Activated T-helper 9 cell treated with anti-CD3 and anti-CD28 coated beads, Interleukin-2, amount 50 U/mL, for 16 hours (primary cell): ENCODE measurements at regions not wholly inside any gene's neighbourhood (a gene's known extent, or its start where the extent isn't known, plus 50 kb on each side); places are given as distances from the start of the nearest gene placed in this dataset.
"Not testable (repeated sequence)": the region's sequence is repeated elsewhere in the genome, so short reads cannot be mapped to it uniquely, and the experiment has no call there.

Experiments used
- DNase-seq: peaks from one replicate; pipeline ENCODE4 v3.0.0-alpha.2; 2020; ENCODE audit warnings: low read depth

- no peak for DNase-seq
Measured at GRCh38 chr9:29394855-29395254, 1821.6 kb upstream of the C9orf72 start.

- DNase-seq = no peak
Measured at GRCh38 chr9:29397148-29397547, 1823.9 kb upstream of the C9orf72 start.

DNA sequence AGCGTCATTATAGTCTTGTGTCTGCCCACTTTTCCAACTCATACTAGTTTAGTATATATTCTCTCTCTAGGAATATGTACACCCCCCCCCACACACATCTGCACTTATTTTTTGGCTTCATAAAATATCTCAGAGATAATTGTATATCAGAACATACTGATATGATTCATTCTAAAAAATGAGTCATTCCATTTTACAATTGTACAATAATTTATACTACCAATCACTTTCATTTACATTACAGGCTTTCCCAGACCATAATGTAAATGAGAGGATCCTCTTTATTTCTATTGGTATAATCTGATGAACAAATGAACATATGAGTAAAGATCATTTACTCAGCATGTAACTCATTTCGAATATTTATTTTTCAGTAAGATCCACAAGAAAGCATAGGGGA, 1842.9 kb upstream of the C9orf72 start:
- DNase-seq = no peak

DNA sequence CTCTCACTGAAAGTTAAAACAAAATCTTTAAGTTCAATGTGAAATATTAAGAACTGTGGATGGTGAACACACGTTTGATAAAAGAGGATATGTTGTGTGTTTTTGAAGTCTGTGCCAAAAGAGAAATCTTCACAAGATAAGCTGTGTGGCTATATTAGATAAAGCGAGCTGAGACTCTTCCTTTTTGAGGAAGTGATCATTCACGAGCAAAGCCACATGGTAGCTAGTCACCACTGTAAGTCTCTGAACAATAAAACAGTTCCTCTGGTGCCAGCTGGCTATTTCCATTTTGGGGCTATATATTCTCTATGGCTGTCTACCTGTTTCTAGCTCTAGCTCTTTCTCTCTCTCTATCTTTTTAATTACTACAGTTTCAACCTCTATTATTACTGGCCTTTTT, 1849.2 kb upstream of the C9orf72 start:
- no peak for DNase-seq

- DNase-seq = no peak
Measured at GRCh38 chr9:29432191-29432590, 1858.9 kb upstream of the C9orf72 start.

- not testable (repeated sequence) for DNase-seq
Measured at GRCh38 chr9:29432656-29433055, 1859.4 kb upstream of the C9orf72 start.

DNA sequence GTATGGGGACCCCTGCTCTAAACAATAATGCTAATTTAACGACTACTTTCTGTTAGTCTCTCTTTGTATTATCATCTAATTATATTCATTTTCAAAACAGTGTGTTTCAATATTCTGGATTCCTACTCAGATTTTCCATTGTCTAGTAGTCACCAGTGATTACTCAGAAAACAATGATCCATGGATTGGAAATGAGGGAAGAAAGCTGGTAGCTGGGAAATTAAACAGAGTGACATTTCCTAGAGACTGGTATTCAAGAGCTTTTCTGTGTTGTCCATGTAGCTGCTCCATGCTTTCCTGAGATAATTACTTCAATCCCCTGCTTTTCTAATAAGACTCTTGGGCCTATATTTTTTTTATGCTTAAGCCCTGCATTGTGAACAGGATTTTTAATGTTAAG, 1862.1 kb upstream of the C9orf72 start:
- no peak for DNase-seq

DNA sequence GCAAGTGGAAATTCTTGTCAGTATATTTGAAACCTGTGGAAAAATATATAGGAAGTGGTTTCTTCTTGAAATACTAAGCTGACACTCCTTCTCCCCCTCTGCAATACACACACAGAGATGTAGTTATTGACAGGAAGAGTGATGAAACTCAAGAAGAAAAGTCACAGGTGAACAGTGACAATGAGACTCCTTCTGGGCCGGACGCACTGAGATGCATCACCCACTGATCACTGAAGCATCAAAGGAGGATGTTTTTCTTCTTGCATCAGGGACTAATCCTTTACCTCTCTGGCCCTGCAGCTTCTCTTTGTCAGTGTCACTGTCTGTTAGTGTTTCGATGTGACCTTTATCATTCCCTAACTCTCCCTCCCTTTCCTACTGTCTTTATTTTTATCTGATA, 1864.2 kb upstream of the C9orf72 start:
- no peak for DNase-seq

DNA sequence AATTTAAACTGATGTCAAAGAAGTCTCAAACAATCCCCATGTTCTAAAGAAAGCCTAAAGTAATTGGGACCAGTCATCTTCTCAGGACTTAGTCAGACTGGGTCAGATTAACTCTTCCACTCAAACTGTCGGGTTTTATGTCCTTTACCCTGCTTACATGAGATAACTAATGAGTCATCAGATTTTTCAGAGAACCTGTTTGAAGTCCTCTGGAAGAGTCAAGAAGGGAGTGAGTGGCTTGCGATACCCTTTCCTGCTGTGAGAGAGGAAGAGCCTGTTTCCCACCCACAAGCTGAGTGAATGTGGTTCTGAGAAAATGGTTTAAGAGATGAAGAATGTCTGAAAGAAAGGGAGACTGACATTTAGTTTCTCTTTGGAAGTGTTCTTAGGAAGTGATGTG, 1866.7 kb upstream of the C9orf72 start:
- DNase-seq = no peak

GRCh38 chr9:29440449-29440848, 1867.2 kb upstream of the C9orf72 start:
- DNase-seq = no peak

DNA sequence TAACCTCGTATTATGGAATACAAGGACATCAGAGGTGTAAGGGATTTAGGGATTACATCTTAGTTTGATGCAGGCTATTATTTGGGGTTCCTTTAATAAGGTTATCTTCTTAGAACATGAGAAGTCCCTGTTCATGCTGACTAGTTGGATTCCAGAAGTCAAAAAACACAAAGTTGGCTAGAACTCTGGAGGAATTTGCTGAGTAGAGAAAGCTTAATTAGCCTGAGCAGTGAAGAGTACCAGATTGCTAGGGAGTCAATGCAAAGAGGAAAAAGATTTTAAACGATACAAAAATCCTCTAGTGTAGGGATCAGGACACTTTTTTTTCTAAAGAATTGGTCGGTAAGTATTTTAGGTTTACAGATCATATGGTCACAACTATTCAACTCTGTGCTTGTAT, 1872.5 kb upstream of the C9orf72 start:
- no peak for DNase-seq

GRCh38 chr9:29449306-29449705, 1876.0 kb upstream of the C9orf72 start:
- DNase-seq = no peak

GRCh38 chr9:29450343-29450875, 1877.1 kb upstream of the C9orf72 start:
- not testable (repeated sequence) for DNase-seq

DNA sequence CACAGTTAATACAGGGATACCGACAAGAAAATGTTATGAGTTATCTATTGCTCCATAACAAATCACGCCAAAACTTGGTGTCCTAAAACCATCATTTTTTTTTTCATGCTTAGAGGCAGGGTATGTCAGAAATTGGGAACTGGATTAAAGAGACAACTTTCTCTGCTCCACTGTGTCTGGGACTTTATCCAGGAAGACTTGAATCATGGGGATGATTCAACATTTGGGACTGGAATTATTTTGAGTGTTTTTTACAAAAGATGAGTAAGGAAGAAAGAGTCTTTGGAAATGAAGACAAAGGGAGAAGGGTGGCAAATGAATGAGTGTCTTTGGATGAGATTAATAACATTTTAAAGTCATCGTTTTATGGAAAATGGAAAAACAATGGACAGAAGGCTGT, 1883.7 kb upstream of the C9orf72 start:
- DNase-seq = no peak

DNA sequence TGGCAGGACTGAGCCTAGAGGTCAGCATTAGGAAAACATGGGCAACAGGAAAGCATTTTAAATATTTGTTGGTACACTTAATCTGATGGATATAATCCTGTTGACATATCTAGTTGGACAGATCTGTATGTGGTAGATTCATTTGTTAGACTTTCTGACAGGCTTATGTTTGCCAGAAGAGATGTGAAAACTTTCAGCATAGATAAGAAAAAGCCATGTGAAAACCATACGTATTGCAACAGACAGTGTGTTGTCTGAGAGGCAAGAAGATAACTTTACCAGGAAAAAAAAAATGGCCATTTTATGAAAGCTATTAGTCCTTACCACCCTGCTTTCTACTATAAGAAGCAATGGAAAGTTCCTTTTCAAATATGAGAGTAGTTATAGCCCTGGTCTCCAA, 1902.2 kb upstream of the C9orf72 start:
- DNase-seq = no peak

DNA sequence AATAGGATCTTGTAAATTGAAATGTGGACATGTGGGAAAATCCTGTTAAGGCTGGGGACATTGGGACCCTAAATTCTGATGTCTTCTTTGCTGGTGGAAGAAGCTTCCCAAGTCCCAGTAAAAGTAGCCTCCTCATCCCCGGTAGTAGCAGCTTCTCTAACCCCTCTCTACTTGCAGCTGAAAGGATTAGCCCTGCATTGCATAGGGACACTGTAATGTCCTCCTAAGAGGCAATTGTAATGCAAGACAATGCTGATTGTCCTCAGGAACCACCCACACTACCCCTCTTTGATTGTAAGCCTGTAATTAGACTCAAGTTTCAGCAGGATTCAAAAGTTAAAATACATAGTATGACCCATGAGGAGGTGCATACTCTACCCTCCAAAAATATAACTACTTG, 1938.4 kb upstream of the C9orf72 start:
- DNase-seq = no peak

GRCh38 chr9:29514336-29514735, 1941.1 kb upstream of the C9orf72 start:
- no peak for DNase-seq

DNA sequence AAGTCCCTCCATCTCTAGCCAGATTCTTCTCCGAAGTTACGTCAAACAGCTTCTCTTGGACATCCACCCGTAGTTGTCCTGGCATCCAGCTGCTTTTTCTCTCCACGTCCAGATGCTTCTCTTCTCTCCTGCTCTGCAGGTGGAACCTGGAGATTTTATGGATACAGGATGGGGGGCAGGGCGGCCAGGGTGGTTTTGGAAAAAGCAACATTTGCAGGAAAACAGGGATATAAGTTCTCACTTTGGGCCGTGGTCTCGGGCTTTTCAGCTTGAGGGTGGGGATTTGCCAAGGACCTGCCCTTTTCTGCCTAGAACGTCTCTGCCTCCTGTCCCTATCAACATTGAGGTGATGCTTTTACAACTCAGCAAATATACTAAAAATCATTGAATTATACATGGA, 1941.6 kb upstream of the C9orf72 start:
- no peak for DNase-seq

- DNase-seq = no peak
Measured at GRCh38 chr9:29548436-29548835, 1975.2 kb upstream of the C9orf72 start.

DNA sequence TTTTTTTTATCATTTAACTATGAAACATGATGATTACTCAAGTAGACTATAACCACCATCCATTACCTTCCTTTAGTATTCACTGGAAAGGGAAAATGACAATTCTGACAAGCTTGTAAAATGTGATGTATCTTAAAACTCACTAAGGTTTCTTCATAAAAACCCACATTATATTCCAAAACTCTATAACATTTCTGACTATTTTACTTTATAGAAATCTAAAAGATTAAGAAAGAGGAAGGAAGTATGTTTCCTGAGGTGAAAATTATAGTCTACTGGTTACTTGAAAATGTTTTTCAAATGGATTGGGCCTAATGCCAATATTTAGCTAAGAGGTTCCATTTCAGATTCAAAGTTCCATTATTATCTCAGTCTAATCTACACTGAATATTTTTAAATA, 1982.2 kb upstream of the C9orf72 start:
- no peak for DNase-seq

GRCh38 chr9:29556317-29556716, 1983.0 kb upstream of the C9orf72 start:
- no peak for DNase-seq

DNA sequence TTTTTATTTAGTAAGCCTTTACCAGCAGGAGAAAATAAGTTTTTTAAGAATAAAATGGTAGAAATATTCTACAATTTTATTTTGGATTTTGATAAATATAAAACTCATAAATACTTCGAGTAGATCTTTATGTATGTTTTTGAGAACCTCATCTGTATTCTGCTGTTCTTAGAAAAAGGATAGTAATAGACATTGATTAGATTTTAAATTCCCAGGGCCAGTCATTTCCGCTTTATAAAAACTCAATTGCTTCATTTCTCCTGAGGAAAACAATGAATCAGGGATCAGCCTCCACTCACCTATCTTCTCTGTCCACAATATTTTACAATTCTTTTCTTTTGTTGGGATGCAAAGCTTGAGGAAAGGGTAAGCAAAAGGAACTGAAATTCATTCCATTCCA, 1983.5 kb upstream of the C9orf72 start:
- no peak for DNase-seq

GRCh38 chr9:29564564-29564963, 1991.3 kb upstream of the C9orf72 start:
- no peak for DNase-seq

DNA sequence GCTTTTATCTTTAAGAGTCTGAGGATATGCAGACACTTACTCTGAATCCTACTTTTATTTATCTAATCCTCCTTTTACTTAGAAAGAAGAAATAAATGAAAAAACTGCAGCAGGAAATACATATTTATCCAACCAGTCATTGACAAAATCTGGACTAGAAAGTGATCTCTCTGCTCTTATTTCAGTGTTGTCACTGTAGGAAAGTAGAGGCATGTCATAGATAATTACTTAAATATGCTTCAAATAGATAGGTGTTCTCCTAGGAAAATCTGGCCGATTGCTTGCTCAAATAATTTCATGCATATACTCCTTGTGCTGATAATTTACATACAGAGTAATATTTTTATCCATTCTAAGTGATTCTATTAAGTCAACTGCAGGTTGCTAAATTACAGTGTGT, 2001.9 kb upstream of the C9orf72 start:
- no peak for DNase-seq

GRCh38 chr9:29588361-29588760, 2015.1 kb upstream of the C9orf72 start:
- no peak for DNase-seq
